ENCODE measurements at regions not wholly inside any gene's neighbourhood (a gene's known extent, or its start where the extent isn't known, plus 50 kb on each side); places are given as distances from the start of the nearest gene placed in this dataset.
A peak's percentile ranks its signal among the peaks of the same experiment; 100 is the strongest.

GRCh38 chr12:69097619-69098368 lies 141.6 kb upstream of the CPSF6 start:
- no peak for DNase-seq

- DNase-seq, result no peak
Measured at GRCh38 chr12:69099201-69099837, 140.1 kb upstream of the CPSF6 start.

- DNase-seq, result peak; percentile 22 to 37
Measured at GRCh38 chr12:69101505-69101904, 137.9 kb upstream of the CPSF6 start.

- DNase-seq, result no peak
Measured at GRCh38 chr12:69102856-69103255, 136.5 kb upstream of the CPSF6 start.

- DNase-seq, result no peak
Measured at GRCh38 chr12:69105101-69105962, 134.0 kb upstream of the CPSF6 start.

GRCh38 chr12:69106482-69107118 lies 132.8 kb upstream of the CPSF6 start:
- no peak for DNase-seq

- DNase-seq, result no peak
Measured at GRCh38 chr12:69107541-69107940, 131.8 kb upstream of the CPSF6 start.

- DNase-seq, result no peak
Measured at GRCh38 chr12:69108037-69108436, 131.3 kb upstream of the CPSF6 start.

GRCh38 chr12:69112616-69113015 lies 126.8 kb upstream of the CPSF6 start:
- DNase-seq, result no peak

GRCh38 chr12:69115099-69115498 lies 124.3 kb upstream of the CPSF6 start:
- no peak for DNase-seq

GRCh38 chr12:69115951-69116350 lies 123.4 kb upstream of the CPSF6 start:
- no peak for DNase-seq

GRCh38 chr12:69117566-69118266 lies 121.7 kb upstream of the CPSF6 start:
- no peak for DNase-seq

- DNase-seq, result no peak
Measured at GRCh38 chr12:69118516-69118915, 120.9 kb upstream of the CPSF6 start.

GRCh38 chr12:69119770-69120169 lies 119.6 kb upstream of the CPSF6 start:
- DNase-seq, result no peak

GRCh38 chr12:69120354-69120753 lies 119.0 kb upstream of the CPSF6 start:
- DNase-seq, result no peak

- no peak for DNase-seq
Measured at GRCh38 chr12:69123311-69123710, 116.1 kb upstream of the CPSF6 start.

GRCh38 chr12:69123919-69124638 lies 115.3 kb upstream of the CPSF6 start:
- no peak for DNase-seq

- no peak for DNase-seq
Measured at GRCh38 chr12:69129017-69129416, 110.4 kb upstream of the CPSF6 start.

GRCh38 chr12:69129564-69129963 lies 109.8 kb upstream of the CPSF6 start:
- no peak for DNase-seq

GRCh38 chr12:69130064-69130463 lies 109.3 kb upstream of the CPSF6 start:
- no peak for DNase-seq

GRCh38 chr12:69131077-69131476 lies 108.3 kb upstream of the CPSF6 start:
- no peak for DNase-seq

All from SHP77 (cell line).